ENCODE measurements at regions not wholly inside any gene's neighbourhood (a gene's known extent, or its start where the extent isn't known, plus 50 kb on each side); places are given as distances from the start of the nearest gene placed in this dataset.
A peak's percentile ranks its signal among the peaks of the same experiment; 100 is the strongest.
"Not testable (repeated sequence)": the region's sequence is repeated elsewhere in the genome, so short reads cannot be mapped to it uniquely, and the experiment has no call there.

GRCh38 chr1:112818990-112819689, 104.0 kb upstream of the PPM1J start:
- peak; percentile 14 for DNase-seq (ENCODE audit: low read depth)

- DNase-seq (ENCODE audit: low read depth): no peak
These were observed 102.6 kb upstream of the PPM1J start for GRCh38 chr1:112817555-112818373.

- no peak for DNase-seq (ENCODE audit: low read depth)
These were observed 100.2 kb upstream of the PPM1J start for GRCh38 chr1:112815376-112815775.

- DNase-seq (ENCODE audit: low read depth): not testable (repeated sequence)
These were observed 99.5 kb upstream of the PPM1J start for GRCh38 chr1:112814645-112815044.

- DNase-seq (ENCODE audit: low read depth): peak; percentile 38
These were observed 93.9 kb upstream of the PPM1J start for GRCh38 chr1:112808861-112809684.

- no peak for DNase-seq (ENCODE audit: low read depth)
These were observed 92.9 kb upstream of the PPM1J start for GRCh38 chr1:112807999-112808398.

- no peak for DNase-seq (ENCODE audit: low read depth)
These were observed 92.0 kb upstream of the PPM1J start for GRCh38 chr1:112807117-112807516.

- DNase-seq (ENCODE audit: low read depth): no peak
These were observed 91.0 kb upstream of the PPM1J start for GRCh38 chr1:112806090-112806642.

GRCh38 chr1:112805155-112805853, 90.2 kb upstream of the PPM1J start:
- no peak for DNase-seq (ENCODE audit: low read depth)

- DNase-seq (ENCODE audit: low read depth): peak; percentile 45
These were observed 89.0 kb upstream of the PPM1J start for GRCh38 chr1:112803906-112804762.

GRCh38 chr1:112800289-112800688, 85.2 kb upstream of the PPM1J start:
- no peak for DNase-seq (ENCODE audit: low read depth)

GRCh38 chr1:112798292-112798691, 83.2 kb upstream of the PPM1J start:
- no peak for DNase-seq (ENCODE audit: low read depth)

- no peak for DNase-seq (ENCODE audit: low read depth)
These were observed 82.1 kb upstream of the PPM1J start for GRCh38 chr1:112797224-112797623.

GRCh38 chr1:112794654-112795239, 79.6 kb upstream of the PPM1J start:
- no peak for DNase-seq (ENCODE audit: low read depth)

GRCh38 chr1:112793631-112794565, 78.8 kb upstream of the PPM1J start:
- DNase-seq (ENCODE audit: low read depth): no peak

GRCh38 chr1:112791723-112792104, 76.6 kb upstream of the PPM1J start:
- no peak for DNase-seq (ENCODE audit: low read depth)

- DNase-seq (ENCODE audit: low read depth): no peak
These were observed 76.0 kb upstream of the PPM1J start for GRCh38 chr1:112790920-112791722.

- no peak for DNase-seq (ENCODE audit: low read depth)
These were observed 73.4 kb upstream of the PPM1J start for GRCh38 chr1:112788561-112788960.

All from stromal cell of bone marrow (primary cell).